GM12873 (cell line): ENCODE measurements at regions not wholly inside any gene's neighbourhood (a gene's known extent, or its start where the extent isn't known, plus 50 kb on each side); places are given as distances from the start of the nearest gene placed in this dataset.

Experiments
- CTCF ChIP-seq: IDR thresholded peaks from 2 replicates; pipeline ENCODE4 v1.5.1; 2012; ENCODE audit warnings: low read depth, mild to moderate bottlenecking, moderate library complexity, low read length, control low read depth; ENCODE audit not compliant: insufficient read depth; ENCODE audit errors: missing control alignments

GRCh38 chr7:26065652-26066051 is 86.3 kb upstream of the NFE2L3 start:
- no peak for TF ChIP-seq CTCF

GRCh38 chr7:26066736-26067135 is 85.3 kb upstream of the NFE2L3 start:
- TF ChIP-seq CTCF, result no peak

- no peak for TF ChIP-seq CTCF
Observed at GRCh38 chr7:26070290-26070689, 81.7 kb upstream of the NFE2L3 start.

- no peak for TF ChIP-seq CTCF
Observed at GRCh38 chr7:26071622-26072456, 80.2 kb upstream of the NFE2L3 start.

- TF ChIP-seq CTCF, result no peak
Observed at GRCh38 chr7:26073041-26073440, 79.0 kb upstream of the NFE2L3 start.

- no peak for TF ChIP-seq CTCF
Observed at GRCh38 chr7:26074919-26075318, 77.1 kb upstream of the NFE2L3 start.

GRCh38 chr7:26076691-26077090 is 75.3 kb upstream of the NFE2L3 start:
- no peak for TF ChIP-seq CTCF
